HG02763 (cell line): ENCODE measurements at regions not wholly inside any gene's neighbourhood (a gene's known extent, or its start where the extent isn't known, plus 50 kb on each side); places are given as distances from the start of the nearest gene placed in this dataset.
"Not testable (repeated sequence)": the region's sequence is repeated elsewhere in the genome, so short reads cannot be mapped to it uniquely, and the experiment has no call there.

Source experiments
- ATAC-seq: cut with Tn5 transposase; IDR thresholded peaks from one replicate; pipeline ENCODE4 v1.9.1; 2021; ENCODE audit warnings: mild to moderate bottlenecking, moderate library complexity; ENCODE audit not compliant: unreplicated experiment

- no peak for ATAC-seq
Measured at GRCh38 chr12:31822761-31823160, 93.9 kb upstream of the AMN1 start.

- no peak for ATAC-seq
Measured at GRCh38 chr12:31821484-31821883, 92.7 kb upstream of the AMN1 start.

- ATAC-seq = no peak
Measured at GRCh38 chr12:31820832-31821231, 92.0 kb upstream of the AMN1 start.

GRCh38 chr12:31819427-31819826, 90.6 kb upstream of the AMN1 start:
- ATAC-seq = no peak

- ATAC-seq = no peak
Measured at GRCh38 chr12:31818623-31819268, 89.9 kb upstream of the AMN1 start.

GRCh38 chr12:31817120-31817519, 88.3 kb upstream of the AMN1 start:
- ATAC-seq = no peak

GRCh38 chr12:31815096-31815495, 86.3 kb upstream of the AMN1 start:
- ATAC-seq = no peak

GRCh38 chr12:31813305-31813704, 84.5 kb upstream of the AMN1 start:
- no peak for ATAC-seq

- no peak for ATAC-seq
Measured at GRCh38 chr12:31807773-31808097, 78.9 kb upstream of the AMN1 start.

GRCh38 chr12:31807081-31807772, 78.4 kb upstream of the AMN1 start:
- not testable (repeated sequence) for ATAC-seq

GRCh38 chr12:31805681-31806080, 76.9 kb upstream of the AMN1 start:
- ATAC-seq = not testable (repeated sequence)

- not testable (repeated sequence) for ATAC-seq
Measured at GRCh38 chr12:31804707-31805106, 75.9 kb upstream of the AMN1 start.

- ATAC-seq = no peak
Measured at GRCh38 chr12:31804185-31804504, 75.3 kb upstream of the AMN1 start.

- ATAC-seq = no peak
Measured at GRCh38 chr12:31803306-31804184, 74.7 kb upstream of the AMN1 start.

- no peak for ATAC-seq
Measured at GRCh38 chr12:31801872-31802271, 73.1 kb upstream of the AMN1 start.

- no peak for ATAC-seq
Measured at GRCh38 chr12:31797230-31797872, 68.5 kb upstream of the AMN1 start.

GRCh38 chr12:31796270-31796951, 67.6 kb upstream of the AMN1 start:
- no peak for ATAC-seq

- ATAC-seq = no peak
Measured at GRCh38 chr12:31794745-31795144, 65.9 kb upstream of the AMN1 start.

- not testable (repeated sequence) for ATAC-seq
Measured at GRCh38 chr12:31791265-31791664, 62.4 kb upstream of the AMN1 start.

- ATAC-seq = no peak
Measured at GRCh38 chr12:31790759-31791158, 61.9 kb upstream of the AMN1 start.

GRCh38 chr12:31785318-31785717, 56.5 kb upstream of the AMN1 start:
- ATAC-seq = no peak
